GM12892 (cell line): ENCODE measurements at regions not wholly inside any gene's neighbourhood (a gene's known extent, or its start where the extent isn't known, plus 50 kb on each side); places are given as distances from the start of the nearest gene placed in this dataset.

Source experiments
- POLR2A ChIP-seq: IDR thresholded peaks from 2 replicates; pipeline ENCODE4 v1.6.1; 2011; ENCODE audit warnings: low read depth, low read length, control low read depth
- POLR2AphosphoS5 ChIP-seq: IDR thresholded peaks from 2 replicates; pipeline ENCODE4 v1.6.1; 2011; ENCODE audit warnings: low read depth, low read length, control low read depth
- TAF1 ChIP-seq: IDR thresholded peaks from 2 replicates; pipeline ENCODE4 v1.6.1; 2011; ENCODE audit warnings: low read depth, mild to moderate bottlenecking, control low read depth, low read length, borderline replicate concordance

DNA sequence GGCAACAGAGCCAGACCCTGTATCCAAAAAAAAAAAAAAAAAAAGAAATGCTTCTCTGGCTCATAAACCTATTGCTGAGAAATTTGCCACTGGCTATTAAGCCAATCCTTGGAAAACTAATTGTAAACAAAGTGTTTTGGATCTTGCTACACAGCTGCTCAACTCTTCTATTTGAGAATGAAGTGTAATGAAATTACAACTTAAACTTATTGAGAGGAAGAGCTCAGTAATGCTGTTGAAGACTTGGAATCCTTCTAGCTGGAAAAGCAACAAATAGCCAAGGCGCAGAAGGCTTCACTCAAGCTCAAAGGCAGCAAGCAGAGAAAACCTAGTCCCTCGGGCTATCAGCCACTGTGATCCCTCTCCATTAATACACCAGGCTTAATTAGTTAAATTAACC lies 99.6 kb upstream of the ZNF438 start:
- TF ChIP-seq POLR2A (no peak), POLR2AphosphoS5 (no peak), TAF1 (no peak)
